ENCODE measurements at regions not wholly inside any gene's neighbourhood (a gene's known extent, or its start where the extent isn't known, plus 50 kb on each side); places are given as distances from the start of the nearest gene placed in this dataset.

- TF ChIP-seq CTCF (IDR thresholded peaks at IDR 0.05) (no peak), POLR2A (IDR thresholded peaks at IDR 0.05) (no peak)
Measured at GRCh38 chr1:73096841-73097240, 814.5 kb upstream of the NEGR1 start.

Data from adrenal gland (tissue), 5 donors.